GM18505 (cell line): ENCODE measurements at regions not wholly inside any gene's neighbourhood (a gene's known extent, or its start where the extent isn't known, plus 50 kb on each side); places are given as distances from the start of the nearest gene placed in this dataset.

ENCODE experiments used
- ATAC-seq: cut with Tn5 transposase; IDR thresholded peaks from one replicate; pipeline ENCODE4 v1.9.1; 2021; ENCODE audit not compliant: unreplicated experiment
- POLR2A ChIP-seq: IDR thresholded peaks from 4 replicates; pipeline ENCODE4 v1.6.1; 2011; ENCODE audit warnings: borderline replicate concordance; ENCODE audit not compliant: insufficient read depth, insufficient read length; ENCODE audit errors: extremely low read depth

- TF ChIP-seq POLR2A, result no peak
- no peak for ATAC-seq
Measured at GRCh38 chr16:76964464-76965154, 226.4 kb upstream of the MON1B start.

DNA sequence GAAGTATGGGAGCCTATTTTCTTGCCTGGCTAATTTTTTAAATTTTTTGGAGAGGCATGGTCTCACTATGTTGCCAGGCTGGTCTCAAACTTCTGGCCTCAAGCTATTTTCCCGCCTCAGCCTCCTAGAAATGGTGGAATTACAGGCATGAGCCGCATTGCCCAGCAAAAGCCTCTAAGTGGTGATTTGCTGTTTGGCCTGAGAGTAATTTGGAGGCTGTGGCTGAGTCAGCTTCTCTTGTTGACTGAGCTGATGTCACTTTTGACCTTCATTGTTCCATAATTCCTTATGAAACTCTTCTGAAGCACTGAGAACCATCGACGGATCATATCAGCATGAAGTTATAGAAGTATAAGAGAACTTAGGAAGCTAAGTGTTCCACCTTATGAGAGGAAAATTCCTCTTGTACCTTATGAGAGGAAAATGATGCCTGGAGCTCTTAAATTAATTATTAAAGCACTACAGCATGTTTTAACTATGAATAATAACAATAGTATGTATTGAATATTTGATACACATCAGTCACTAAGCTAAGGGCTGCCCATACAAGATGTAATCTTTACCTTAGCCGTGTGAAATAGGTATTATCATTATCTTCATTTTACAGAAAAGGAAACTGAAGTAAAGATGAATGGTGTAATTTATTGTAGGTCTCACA is 220.8 kb upstream of the MON1B start:
- no peak for ATAC-seq
- no peak for TF ChIP-seq POLR2A

DNA sequence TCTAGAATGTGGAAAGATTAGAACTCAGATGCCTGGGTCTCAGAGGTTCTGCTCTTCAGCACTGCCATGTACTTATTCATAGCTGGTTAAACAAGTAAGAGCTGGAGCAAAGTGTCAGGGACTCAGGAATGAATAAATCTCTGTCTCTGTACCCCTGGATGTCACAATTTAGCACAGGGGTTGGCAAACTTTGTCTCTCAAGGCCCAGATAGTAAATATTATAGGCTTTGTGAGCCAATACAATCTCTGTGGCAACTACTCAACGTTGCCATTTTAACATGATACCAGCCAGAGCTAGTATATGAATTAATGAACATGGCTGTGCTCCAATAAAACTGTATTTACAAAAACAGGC is 220.3 kb upstream of the MON1B start:
- no peak for ATAC-seq
- no peak for TF ChIP-seq POLR2A

GRCh38 chr16:76976101-76976500 is 214.9 kb upstream of the MON1B start:
- peak; percentile 98 for ATAC-seq
- no peak for TF ChIP-seq POLR2A

GRCh38 chr16:76976756-76977155 is 214.2 kb upstream of the MON1B start:
- TF ChIP-seq POLR2A, result no peak
- no peak for ATAC-seq

DNA sequence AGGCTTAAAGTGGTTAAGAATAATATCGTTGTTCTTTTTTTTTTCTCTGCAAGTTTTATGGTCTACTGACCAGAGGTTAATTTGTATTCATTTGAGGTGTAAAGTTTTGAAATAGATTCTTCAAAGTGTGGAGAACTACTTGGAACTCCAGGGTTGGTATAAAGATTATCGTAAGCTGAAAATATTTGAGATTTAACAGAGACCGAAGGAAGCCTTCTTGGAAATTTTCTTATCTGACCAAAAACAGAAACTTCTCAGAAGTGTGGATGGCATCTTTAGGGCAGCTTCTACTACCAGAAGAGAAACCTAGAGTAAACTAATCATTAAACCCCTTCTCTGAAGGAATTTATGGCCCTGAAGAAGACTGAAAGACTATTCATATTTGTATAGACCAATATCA is 206.8 kb upstream of the MON1B start:
- TF ChIP-seq POLR2A, result no peak
- no peak for ATAC-seq

DNA sequence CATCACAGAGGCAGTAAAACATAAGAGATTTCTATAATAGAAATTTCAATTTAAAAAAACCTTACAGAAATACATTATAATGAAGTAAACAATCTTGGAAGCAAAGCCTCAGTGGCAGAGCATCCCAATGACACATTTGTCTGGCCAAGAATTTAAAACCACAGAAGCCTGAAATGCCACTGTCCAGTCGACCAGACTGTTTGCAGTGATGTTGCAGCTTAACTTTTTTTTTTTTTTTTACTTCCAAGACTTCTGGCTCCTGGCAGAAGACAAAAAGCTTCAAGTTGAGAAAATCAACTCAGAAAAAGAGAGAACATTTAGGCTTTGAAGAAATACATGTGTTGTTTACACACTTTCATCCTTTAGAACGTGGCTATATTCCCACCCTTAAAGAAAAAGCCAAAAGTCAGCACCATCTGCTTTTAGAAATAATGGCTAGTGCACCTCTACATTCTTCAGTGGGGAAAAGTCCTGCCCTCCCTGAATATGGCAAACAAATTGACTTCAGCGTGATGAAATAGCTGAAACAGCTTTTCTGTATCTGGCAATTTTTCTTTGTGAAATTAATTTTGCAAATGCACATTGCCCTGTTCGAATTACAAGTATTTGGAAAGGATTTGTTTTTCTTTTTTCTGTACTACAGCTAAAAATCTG is 205.5 kb upstream of the MON1B start:
- TF ChIP-seq POLR2A, result no peak
- no peak for ATAC-seq

- no peak for TF ChIP-seq POLR2A
- ATAC-seq, result no peak
Measured at GRCh38 chr16:76988526-76988925, 202.5 kb upstream of the MON1B start.

GRCh38 chr16:77002644-77003043 is 188.3 kb upstream of the MON1B start:
- ATAC-seq, result no peak
- TF ChIP-seq POLR2A, result no peak

DNA sequence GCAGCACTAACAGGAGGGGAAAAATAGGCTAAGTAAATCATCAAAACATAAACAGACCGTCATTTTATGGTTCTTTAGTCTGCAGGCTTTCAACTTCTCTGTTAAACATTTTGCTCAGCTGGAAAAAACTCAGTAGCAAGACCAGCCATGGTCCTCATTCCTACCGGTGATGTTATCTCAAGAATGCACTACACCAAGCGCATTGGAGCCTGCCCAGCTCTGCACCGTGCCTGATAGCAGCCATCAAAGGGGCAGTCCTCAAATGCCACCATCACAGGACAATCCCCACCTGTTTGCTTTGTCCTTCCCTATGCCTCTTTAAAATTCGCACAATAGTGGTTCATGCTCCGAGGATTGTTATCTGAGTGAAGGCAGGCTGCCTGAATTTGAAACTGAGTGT is 181.5 kb upstream of the MON1B start:
- no peak for ATAC-seq
- no peak for TF ChIP-seq POLR2A

DNA sequence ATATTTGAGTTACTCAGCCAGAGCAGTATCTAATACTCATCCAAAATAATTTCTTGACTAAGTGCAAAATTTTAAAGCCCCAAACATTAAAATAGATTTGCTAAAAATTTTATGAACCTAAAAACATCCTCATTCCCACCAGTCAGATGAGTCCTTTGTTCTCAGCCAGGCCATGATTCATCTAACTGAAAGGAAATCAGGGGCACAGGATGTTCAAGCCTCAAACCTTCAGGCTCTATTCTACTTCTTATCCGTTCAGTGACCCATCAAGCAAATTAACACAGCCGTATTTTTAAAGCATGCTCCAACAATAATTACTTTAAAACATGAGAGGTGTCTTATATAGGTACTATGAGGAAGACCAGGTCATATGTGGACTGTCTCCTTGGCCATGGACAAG is 176.5 kb upstream of the MON1B start:
- TF ChIP-seq POLR2A, result no peak

DNA sequence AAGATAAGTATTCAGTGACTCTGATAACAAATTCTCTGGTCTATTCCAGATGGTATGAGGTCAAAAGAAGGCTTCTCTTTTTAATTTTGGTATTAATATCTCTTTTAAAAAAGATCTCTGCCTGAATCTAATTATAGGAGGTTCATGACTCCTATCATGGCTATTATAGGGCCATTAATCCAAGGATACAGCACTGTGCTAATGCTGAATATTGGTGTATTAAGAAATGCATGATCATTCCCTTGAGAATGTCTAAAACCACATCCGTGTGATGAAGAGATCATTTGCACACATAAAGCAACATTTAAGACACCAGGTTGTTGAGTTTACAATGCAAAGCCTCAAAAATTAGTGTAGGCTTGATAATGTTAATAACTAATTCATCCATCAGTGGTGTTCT is 160.4 kb upstream of the MON1B start:
- ATAC-seq, result no peak
- TF ChIP-seq POLR2A, result no peak

More for the DNA sequence above, 176.5 kb upstream of the MON1B start:
- ATAC-seq, result no peak

DNA sequence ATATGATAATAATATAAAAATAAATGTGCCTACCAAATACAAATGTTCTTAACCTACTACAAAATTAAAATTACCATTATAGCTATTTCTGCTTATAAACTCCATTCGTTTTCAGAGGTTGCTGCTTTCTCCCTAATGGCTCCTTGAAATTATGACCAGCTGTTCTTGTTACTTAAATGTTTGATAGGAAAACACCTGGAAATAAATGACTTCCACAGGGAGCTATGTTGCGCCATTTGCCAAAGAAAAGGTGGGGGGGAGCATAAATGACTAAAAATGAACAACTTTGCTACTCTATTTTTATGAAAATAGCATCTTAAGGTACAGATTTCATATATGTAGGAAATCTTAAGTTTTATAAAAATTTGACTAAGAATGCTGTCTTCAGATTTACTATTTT is 157.5 kb upstream of the MON1B start:
- ATAC-seq, result no peak
- no peak for TF ChIP-seq POLR2A

GRCh38 chr16:77035361-77035760 is 155.6 kb upstream of the MON1B start:
- no peak for TF ChIP-seq POLR2A
- ATAC-seq, result no peak
